Heart right ventricle (tissue), 16 donors: ENCODE measurements at regions not wholly inside any gene's neighbourhood (a gene's known extent, or its start where the extent isn't known, plus 50 kb on each side); places are given as distances from the start of the nearest gene placed in this dataset.

Experiments used
- ATAC-seq, 8 donors: fragments of 200-7000 bp; cut with Tn5 transposase; one replicate each; pipeline ENCODE4 v1.9.1; 2020; ENCODE audit warnings: mild to moderate bottlenecking in 8 of 8, moderate library complexity in 8 of 8, moderate number of reproducible peaks in 1 of 8
- DNase-seq, 2 donors: peaks; one replicate each; pipeline ENCODE4 v3.0.0-alpha.2; 2020
- H3K27ac ChIP-seq, 10 donors: fragments of 200-600 bp; sonication (generic) in 2 of 10; one replicate each; pipeline versions ENCODE4 v1.5.0 to v1.8.0; 2020 to 2022; ENCODE audit warnings: mild to moderate bottlenecking in 3 of 10
- H3K27me3 ChIP-seq, 7 donors: fragments of 200-600 bp; one replicate each; pipeline ENCODE4 v1.8.0; 2021 to 2022; ENCODE audit warnings: mild to moderate bottlenecking in 2 of 7
- H3K36me3 ChIP-seq, 9 donors: fragments of 200-600 bp; sonication (generic) in 1 of 9; one replicate each; pipeline versions ENCODE4 v1.5.0 to v1.8.0; 2020 to 2022; ENCODE audit warnings: mild to moderate bottlenecking in 2 of 9
- H3K4me1 ChIP-seq, 9 donors: fragments of 200-600 bp; sonication (generic) in 1 of 9; one replicate each; pipeline versions ENCODE4 v1.5.0 to v1.8.0; 2020 to 2022; ENCODE audit warnings: mild to moderate bottlenecking in 4 of 9
- H3K4me3 ChIP-seq, 10 donors: fragments of 200-600 bp; sonication (generic) in 2 of 10; one replicate each; pipeline versions ENCODE4 v1.5.0 to v1.8.0; 2020 to 2022; ENCODE audit warnings: mild to moderate bottlenecking in 7 of 10, moderate library complexity in 2 of 10
- H3K9me3 ChIP-seq, 11 donors: fragments of 200-600 bp in 10 of 11; sonication (generic) in 2 of 11; one replicate each; pipeline versions ENCODE4 v1.5.0 to v1.8.0; 2013 to 2022; ENCODE audit warnings: mild to moderate bottlenecking in 2 of 11, control low read depth in 1 of 11, moderate library complexity in 1 of 11
- WGBS, 2 donors: extraction: QIAGEN DNeasy Blood & Tissue Kit; methylation state at CpG; one replicate each; pipeline ENCODE4 v1.1.7; 2013; ENCODE audit warnings: inconsistent platforms in 1 of 2; 5-methylcytosine and 5-hydroxymethylcytosine counted together
- intact Hi-C, 10 donors: fragments of 100-400 bp; cut with DNase I; formaldehyde crosslinking; loops; one replicate each; pipeline versions ENCODE4 v1.11.1 to v1.14.2; 2022
- TF ChIP-seq, protein P1 (sequence below), 9 donors: fragments of 200-600 bp; sonication (generic) in 2 of 9; IDR thresholded peaks; one replicate each; pipeline versions ENCODE4 v1.5.0 to v1.8.0; 2021 to 2022; ENCODE audit warnings: antibody characterized with exemption in 9 of 9, mild to moderate bottlenecking in 5 of 9, moderate library complexity in 1 of 9
- donor health status: Arrhythmogenic right ventricular cardiomyopathy.
- donor health status: ischemic (EF 13 %, LVEDD 7.1; RV severe dilation, severe dysfunction).
- donor health status: healthy with polysubstance abuse.
- donor health status: DM: no; HTN: yes; CAD: no.
- donor health status: DM: no; HTN: no; CAD: no.
- donor health status: ischemic (EF 25% LVEDD 6.9; RV normal size, moderate dysfunction).
- donor health status: ischemic (EF 25% LVEDD 5.7; RV mildly dilated, moderate dysfunction).
- donor health status: healthy.
- donor health status: DM: yes; HTN: yes; CAD: no.
- donor health status: Ischemic cardiomyopathy.
- donor health status: ischemic (EF 35%, LVEDD 5.7; RV mildly dilated, moderate dysfunction).
- donor health status: nonischemic (EF 11% LVEDD 7.7; RV severe dilation, severe dysfunction).
- donor health status: DM: yes; HTN: yes; CAD: no.
- donor health status: PGD.
- donor health status: ischemic (EF 29% LVEDD 5.4; RV normal size, mild dysfunction).
- donor health status: nonischemic (EF 23%, LVEDD 6.1; RV moderate dilation, normal function).

DNA sequence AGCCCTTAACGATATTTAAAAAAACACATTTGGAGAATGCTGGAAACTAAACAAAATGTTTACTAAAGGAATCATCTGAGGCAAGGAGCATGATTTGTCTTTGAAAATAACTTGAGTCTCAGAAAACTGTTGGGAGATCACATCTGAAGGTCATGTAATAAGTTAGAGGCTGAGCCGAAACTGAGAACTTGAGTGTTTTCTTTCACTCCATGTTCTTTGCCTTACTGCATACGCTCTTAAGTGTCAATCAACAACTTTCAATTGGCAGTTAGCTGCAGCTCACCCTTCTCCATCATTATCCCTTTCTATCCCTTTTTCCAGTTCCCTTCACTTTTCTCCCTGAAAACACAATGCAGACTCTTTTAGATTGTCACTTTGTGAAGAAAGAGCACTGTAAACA is 216.2 kb downstream of the ADGRA3 start:
- intact Hi-C loops: no loop called here
- no peak for DNase-seq
- no peak for ATAC-seq
- TF ChIP-seq, protein P1, sequence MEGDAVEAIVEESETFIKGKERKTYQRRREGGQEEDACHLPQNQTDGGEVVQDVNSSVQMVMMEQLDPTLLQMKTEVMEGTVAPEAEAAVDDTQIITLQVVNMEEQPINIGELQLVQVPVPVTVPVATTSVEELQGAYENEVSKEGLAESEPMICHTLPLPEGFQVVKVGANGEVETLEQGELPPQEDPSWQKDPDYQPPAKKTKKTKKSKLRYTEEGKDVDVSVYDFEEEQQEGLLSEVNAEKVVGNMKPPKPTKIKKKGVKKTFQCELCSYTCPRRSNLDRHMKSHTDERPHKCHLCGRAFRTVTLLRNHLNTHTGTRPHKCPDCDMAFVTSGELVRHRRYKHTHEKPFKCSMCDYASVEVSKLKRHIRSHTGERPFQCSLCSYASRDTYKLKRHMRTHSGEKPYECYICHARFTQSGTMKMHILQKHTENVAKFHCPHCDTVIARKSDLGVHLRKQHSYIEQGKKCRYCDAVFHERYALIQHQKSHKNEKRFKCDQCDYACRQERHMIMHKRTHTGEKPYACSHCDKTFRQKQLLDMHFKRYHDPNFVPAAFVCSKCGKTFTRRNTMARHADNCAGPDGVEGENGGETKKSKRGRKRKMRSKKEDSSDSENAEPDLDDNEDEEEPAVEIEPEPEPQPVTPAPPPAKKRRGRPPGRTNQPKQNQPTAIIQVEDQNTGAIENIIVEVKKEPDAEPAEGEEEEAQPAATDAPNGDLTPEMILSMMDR (IDR thresholded peaks at IDR 0.05): no peak
- Histone ChIP-seq H3K36me3 (no peaks in the 10 kb centered on the region), H3K27me3 (peaks cover 0 to 3% (median 0%) of the 10 kb centered on the region in 7 donors), H3K4me1 (no peaks in the 10 kb centered on the region), H3K4me3 (no peak overlapping the region), H3K27ac (no peak overlapping the region), H3K9me3 (peaks cover 0 to 29% (median 0%) of the 10 kb centered on the region in 11 donors)
- 82 to 83% methylated on average over 3 of the region's 3 CpGs for WGBS, 2 donors

DNA sequence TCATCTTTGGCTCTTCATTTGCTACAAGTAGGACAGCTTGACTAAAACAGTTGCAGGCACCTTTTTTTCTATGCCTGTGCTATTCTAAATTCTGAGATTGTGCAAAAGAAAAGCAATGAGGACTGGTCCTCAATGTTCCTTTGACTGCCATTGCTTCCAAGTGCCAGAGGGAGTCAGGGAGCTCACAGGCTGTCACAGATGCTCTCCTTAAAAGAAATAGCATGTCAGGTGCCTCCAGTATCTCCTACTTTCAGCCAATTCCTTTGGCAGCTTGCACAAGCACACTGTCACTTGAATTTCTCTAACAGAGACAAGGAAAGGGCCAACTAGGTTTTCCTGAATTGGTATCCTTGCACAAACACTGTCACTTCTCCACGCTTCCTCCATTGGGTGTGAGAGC is 228.2 kb downstream of the ADGRA3 start:
- H3K4me1 ChIP-seq: no peaks in the 10 kb centered on the region
- H3K9me3 ChIP-seq: peaks cover 0 to 11% (median 0%) of the 10 kb centered on the region in 11 donors
- TF ChIP-seq, protein P1 (IDR thresholded peaks at IDR 0.05): no peak
- no peaks in the 10 kb centered on the region for H3K27me3 ChIP-seq
- no peaks in the 10 kb centered on the region for H3K36me3 ChIP-seq
- 80 to 87% methylated on average over 1 of the region's 1 CpG for WGBS, 2 donors
- no peak for ATAC-seq
- intact Hi-C loops: no loop called here
- DNase-seq: no peak
- H3K27ac ChIP-seq: no peak overlapping the region
- no peak overlapping the region for H3K4me3 ChIP-seq

DNA sequence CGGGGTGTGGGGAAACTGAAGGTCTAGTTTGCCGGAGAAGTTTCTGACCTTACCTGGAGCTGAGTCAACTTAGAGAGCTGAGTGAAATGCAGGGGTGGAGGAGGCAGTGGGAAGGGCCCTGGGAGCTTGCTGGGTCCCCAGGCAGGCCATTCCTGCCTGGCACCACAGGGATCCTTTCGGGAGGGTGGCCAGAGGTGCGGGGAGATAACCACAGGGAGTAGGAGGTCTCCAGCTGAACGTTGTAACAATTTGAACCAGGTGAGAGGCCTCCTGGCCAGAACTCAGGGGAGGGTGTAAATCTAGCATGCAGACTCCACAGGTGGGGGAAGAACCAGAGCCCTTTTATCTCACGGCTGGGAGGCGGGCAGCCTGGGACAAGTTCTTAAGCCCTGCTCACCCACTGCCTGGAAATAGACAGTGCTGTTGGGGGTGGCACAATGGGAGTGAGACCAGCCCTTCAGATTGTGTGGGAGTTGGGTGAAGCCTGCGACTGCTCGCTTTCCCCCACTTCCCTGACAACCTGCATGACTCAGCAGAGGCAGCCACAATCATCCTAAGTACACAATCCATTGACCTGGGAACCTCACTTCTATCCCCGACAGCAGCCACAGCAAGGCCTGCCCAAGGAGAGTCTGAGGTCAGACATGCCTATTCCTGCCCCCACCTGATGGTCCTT is 247.4 kb downstream of the ADGRA3 start:
- no peaks in the 10 kb centered on the region for H3K27me3 ChIP-seq
- no peaks in the 10 kb centered on the region for H3K36me3 ChIP-seq
- 55 to 67% methylated on average over 10 of the region's 10 CpGs for WGBS, 2 donors
- intact Hi-C loops: no loop called here
- no peaks in the 10 kb centered on the region for H3K4me1 ChIP-seq
- no peak overlapping the region for H3K4me3 ChIP-seq
- TF ChIP-seq, protein P1 (IDR thresholded peaks at IDR 0.05): no peak
- ATAC-seq (no peak), DNase-seq (no peak)
- peaks cover 0 to 7% (median 0%) of the 10 kb centered on the region in 11 donors for H3K9me3 ChIP-seq
- H3K27ac ChIP-seq: no peak overlapping the region

DNA sequence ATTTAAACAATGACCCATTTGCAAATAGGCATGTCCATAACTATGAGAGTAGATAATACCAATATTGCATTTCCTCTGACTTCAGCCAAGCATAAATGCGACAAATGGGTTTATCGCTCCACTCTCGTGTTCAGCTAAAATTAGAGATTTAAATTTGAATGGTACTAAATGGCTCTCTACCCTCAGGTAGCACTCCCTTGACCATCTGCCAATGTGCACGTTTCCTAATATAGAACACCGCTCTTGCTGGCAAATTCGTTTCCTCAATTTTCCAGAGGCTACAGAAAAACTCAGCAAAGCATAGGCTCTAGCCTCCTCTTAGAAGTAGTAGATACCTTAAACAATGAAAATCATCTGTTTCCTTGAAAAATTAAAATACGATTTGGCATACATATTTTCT is 251.6 kb downstream of the ADGRA3 start:
- Histone ChIP-seq H3K27me3 (no peaks in the 10 kb centered on the region), H3K4me1 (no peaks in the 10 kb centered on the region), H3K27ac (no peak overlapping the region), H3K4me3 (no peak overlapping the region), H3K9me3 (peaks cover 0 to 29% (median 0%) of the 10 kb centered on the region in 11 donors), H3K36me3 (no peaks in the 10 kb centered on the region)
- intact Hi-C loops: no loop called here
- DNase-seq (no peak), ATAC-seq (no peak)
- TF ChIP-seq, protein P1 (IDR thresholded peaks at IDR 0.05): no peak
- 80 to 85% methylated on average over 7 of the region's 7 CpGs for WGBS, 2 donors
